GM21381 (cell line): ENCODE measurements at regions not wholly inside any gene's neighbourhood (a gene's known extent, or its start where the extent isn't known, plus 50 kb on each side); places are given as distances from the start of the nearest gene placed in this dataset.

Source experiments
- ATAC-seq: cut with Tn5 transposase; IDR thresholded peaks from one replicate; pipeline ENCODE4 v1.9.1; 2021; ENCODE audit warnings: mild to moderate bottlenecking, moderate library complexity; ENCODE audit not compliant: unreplicated experiment

DNA sequence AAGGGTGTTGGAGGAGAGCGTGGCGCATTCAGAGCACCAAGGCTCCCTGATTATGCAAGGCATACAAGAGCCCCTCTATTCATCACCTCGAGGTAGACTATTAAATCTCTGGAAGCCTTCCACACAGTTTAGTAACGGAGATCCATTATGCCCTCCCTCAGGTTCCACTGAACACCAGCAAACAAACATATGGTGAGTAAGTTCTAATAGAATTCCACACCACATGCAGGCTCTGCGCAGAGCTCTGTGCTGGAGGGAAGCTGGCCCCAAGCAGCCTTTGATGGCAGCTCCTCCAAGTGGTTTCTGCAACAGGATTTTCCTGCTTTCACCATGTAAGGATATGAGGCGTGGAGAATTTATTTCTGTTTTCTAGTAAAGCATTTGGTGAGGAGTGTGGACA lies 238.6 kb downstream of the C1D start:
- ATAC-seq, result no peak

DNA sequence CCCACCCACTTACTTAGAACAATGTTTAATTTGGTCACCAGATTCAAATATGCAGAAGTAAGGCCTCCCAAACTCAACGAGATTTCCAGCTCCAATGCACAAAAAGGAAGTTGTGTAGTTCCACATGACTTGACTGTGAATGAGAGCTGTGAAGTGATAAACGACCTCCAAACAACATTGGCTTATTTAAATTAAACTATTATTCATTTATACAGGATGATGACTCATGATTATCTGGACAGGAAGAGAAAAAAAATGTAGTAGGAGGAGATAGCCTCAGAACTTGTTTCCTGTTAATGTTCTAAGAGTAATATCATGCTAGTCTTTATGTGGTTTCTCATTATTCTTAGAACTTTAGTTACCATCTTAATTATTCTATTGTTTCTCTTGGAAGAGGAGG lies 237.3 kb downstream of the C1D start:
- ATAC-seq, result no peak

DNA sequence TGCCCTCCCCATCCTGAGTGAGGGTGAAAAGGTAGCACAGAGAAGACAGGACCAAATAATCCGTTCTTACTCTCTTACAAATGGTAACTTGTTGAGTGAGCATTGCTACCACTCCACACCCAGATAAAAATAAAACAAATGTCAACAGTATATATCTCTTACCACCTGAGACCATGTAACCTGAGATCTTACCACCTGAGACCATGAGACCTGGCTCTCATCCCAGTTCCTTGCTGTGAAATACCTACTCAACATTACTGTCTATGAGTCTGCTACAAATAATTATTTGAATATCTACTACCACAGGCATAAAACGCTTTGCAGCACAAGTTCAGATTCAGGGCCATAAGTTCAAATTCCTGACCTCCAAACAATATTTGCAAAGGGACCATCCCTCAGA lies 234.7 kb downstream of the C1D start:
- no peak for ATAC-seq

DNA sequence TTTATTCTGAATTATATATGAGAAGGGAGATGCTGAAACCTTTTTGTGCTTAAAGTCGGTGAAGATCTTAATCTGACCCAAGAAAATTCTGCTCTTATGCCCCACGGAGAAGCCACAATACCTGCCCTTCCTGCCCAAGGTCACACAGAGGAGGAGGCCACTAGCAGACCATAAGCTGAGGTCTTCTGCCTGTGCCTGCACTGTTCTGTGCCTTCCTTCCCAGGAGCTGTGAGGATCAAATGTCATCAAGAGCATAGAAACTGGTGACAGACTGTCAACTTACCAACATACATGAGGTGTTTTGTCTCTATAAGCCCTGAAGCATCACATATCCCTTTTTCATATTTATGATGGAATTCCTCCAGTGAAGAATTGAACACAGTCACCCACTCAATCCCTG lies 233.3 kb downstream of the C1D start:
- no peak for ATAC-seq

DNA sequence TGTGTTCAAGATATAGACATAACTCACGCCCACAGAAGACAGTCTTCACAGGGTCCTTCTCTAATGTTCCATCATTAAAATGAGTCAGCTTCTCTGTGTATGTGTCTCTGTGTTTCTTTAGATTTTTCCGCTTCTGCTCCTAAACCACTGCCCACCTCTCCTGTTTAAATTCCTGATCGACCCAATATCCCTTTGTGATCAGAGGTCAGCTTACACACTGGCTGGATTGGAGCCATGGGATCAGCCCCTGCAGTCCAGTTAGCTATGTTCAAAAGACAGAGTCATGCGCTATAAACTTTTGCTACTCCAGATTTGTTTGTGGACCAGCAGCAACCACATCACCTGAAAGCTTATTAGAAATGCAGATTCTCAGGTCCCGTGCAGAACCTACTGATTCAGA lies 229.2 kb downstream of the C1D start:
- ATAC-seq, result no peak

DNA sequence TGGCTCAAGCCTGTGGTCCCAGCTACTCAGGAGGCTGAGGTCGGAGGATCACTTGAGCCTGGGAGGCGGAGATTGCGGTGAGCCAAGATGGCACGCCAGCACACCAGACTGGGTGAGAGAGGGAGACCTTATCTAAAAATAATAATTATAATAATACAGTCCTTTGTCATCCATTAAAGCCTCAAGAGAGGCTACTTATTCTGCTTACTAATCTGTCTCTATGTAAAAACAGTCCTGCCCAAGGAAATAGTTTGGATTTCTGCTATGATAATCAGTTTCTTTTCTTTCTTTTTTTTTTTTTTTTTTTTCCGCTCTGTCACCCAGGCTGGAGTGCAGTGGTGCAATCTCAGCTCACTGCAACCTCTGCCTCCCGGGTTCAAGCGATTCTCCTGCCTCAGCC lies 228.3 kb downstream of the C1D start:
- no peak for ATAC-seq

DNA sequence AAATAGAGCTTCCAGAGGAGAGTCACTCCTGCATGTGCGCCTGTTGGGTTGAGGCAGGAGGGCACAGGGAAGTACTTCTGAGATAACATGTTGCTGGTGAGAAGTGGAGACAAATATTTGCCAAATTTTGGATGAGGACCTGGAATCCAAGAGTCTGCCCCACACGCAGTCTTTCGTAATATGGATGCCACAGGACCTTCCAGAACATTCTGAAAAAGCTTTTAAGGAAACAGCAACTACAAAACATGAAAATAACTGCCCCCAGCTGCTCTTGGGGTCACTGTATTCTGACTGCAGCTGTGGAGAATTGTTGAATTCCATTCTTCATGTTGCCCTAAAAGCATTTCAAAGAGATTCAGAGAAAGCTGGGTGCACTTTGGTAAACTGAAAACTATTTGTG lies 227.5 kb downstream of the C1D start:
- no peak for ATAC-seq

DNA sequence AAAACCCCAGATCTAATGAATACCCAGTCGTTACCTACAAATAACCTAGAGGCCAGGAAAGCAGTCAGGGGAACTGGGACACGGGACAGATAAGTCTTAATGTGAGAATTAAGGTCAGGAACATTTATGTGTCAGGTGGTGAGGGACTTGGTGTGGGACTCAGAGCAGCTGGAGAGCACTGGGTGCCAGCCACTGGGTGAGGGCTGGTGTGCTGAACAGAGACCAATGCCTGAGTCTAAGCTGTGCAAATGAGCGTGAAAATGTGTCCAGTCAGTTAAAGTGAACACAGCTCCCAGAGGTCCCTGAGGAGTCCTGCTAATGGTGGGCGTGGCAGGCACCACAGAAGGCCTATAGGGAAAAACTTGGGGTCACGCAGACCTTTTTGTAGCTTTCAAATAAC lies 225.9 kb downstream of the C1D start:
- ATAC-seq, result no peak

DNA sequence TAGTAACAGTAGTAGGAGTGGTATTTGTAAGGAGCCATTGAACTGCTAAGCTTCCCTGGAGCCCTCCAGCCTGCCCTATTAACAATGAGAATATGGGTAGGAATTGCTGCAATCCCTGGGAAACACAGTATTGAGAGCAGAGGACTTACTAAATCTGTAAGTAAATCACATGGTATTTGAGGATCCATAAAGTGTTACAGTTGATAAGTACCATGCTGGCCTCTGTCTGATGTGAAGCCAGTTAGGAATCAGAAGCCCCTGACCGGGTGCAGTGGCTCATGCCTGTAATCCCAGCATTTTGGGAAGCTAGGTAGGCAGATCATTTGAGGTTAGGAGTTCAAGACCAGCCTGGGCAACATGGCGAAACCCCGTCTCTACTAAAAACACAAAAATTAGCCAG lies 224.6 kb downstream of the C1D start:
- ATAC-seq, result no peak

DNA sequence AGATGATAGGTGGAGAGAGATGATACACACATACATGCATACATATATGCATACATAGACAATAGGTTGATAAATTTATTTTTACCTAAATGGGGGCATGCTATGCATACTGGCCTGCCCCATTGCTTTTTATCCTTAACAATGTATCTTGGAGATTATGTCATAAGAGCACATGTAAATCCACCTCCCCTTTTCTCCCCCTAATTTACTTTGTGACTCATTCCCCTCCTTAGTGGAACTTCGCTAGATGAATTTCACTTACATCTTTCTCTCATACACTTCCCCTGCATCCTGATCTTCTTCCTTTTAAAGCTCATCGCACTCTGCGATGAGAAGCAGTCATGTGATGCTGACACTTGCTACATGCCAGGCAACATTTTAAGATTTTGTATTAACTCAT lies 223.6 kb downstream of the C1D start:
- ATAC-seq, result no peak

DNA sequence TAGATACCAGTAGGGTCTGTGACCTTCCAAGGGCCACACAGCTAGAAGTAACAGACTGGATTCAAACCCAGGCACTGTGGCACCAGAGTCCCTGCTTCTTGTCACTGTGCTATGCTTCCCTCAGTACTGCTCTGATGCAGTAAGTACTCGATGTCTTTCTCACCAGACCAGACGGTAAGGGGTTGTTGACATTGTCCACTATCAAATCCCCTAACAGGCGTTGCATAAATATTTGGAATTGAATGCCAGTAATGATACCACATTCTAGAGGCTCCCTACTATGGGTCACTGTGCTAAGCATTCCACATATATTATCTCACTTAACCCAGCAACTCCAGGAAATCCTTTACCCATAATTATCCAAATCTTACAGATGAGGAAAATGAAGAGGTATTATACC lies 223.1 kb downstream of the C1D start:
- ATAC-seq, result no peak

DNA sequence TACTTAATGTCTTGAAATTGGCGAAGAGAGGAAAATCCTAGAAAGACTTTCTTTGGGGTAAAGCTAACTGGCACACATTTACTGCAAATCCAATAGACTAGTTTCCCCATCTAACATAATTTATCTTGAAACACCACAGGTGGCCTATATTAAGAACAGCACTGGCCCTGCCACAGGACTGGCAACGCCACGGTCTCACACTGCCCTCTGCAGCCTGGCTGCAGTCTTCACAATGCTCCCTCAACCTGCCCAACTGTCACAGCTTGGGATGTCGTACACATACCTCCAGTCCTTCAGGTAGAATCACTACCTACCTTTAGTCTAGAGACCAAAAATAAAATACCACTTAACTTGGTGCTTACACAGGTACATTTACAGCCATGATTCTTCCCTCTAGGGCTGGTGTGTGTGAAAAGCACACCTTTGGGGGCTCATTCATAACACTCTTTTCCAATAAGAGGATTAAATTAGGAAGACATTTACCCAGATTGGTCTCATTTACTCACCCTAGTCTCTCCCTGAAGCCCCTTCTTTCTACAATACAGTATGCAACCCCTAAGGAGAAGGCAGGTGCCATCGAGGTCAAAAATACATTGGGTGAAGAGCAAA lies 222.2 kb downstream of the C1D start:
- ATAC-seq, result no peak

DNA sequence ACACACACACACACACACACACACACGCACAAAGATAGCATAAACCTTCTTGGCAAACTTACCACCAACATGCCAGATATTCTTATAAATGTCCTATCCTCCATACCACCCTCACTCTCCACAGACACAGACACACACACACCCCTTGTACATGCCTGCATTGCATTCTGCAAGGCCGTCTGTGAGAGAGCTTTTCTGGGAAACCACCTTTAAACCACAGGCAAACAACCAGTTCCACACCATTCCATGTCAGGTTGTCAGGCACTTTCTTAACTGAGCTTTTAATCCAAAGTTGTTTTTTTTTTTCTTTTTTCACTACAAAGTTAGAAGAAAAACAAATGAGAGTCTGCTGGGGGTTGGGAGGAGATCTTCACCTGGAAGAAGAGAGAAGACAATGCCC lies 221.1 kb downstream of the C1D start:
- ATAC-seq, result no peak

DNA sequence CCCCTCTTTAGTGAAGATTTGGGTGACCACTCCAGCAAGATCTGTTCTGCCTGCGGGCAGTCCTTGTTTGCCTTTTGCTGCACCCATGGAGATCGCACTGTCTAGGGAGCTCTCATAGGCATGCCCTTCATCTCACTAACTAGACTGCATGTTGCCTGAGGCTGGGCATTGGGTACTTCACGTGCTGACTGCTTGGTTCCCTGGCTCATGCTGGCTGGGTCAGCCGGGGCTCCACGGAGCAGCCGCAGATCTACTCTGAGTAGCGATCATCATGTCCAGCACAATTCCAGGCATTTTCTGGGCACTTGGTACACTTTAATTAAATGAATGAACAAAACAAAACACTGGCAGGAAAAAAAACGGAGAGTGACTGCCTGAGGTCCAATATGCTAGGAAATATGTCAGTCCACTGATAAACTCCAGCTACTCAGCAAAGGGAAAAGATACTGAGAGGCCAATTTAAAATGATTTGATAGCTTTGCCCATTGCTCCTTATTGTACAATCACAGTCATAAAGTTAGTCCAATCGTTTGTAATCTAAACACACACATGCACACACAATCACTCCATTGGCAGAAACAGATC lies 220.3 kb downstream of the C1D start:
- ATAC-seq, result no peak

DNA sequence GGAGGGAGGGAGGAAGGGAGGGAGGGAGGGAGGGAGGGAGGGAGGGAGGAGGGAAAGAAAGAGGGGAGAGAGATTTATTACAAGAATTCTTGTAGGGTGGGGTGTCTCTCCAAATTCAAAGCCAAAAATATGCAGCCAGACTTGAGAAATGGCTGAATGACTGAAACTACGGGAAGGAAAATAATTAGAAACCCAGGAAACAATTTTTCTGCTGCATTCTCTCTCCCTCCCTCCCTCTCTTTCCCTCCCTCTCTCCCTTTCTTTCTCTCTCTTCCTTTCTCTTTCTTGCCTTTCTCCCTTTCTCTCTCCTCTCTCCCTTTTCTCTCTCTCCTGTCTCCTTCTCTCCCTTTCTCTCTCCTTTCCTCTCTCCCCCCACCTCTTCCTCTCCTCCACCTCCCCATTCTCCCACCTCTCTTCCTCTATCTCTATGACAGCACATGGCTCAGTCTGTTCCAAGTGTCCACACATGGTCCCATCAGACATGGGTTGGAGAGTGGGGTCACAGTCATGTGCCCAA lies 218.7 kb downstream of the C1D start:
- ATAC-seq, result no peak

DNA sequence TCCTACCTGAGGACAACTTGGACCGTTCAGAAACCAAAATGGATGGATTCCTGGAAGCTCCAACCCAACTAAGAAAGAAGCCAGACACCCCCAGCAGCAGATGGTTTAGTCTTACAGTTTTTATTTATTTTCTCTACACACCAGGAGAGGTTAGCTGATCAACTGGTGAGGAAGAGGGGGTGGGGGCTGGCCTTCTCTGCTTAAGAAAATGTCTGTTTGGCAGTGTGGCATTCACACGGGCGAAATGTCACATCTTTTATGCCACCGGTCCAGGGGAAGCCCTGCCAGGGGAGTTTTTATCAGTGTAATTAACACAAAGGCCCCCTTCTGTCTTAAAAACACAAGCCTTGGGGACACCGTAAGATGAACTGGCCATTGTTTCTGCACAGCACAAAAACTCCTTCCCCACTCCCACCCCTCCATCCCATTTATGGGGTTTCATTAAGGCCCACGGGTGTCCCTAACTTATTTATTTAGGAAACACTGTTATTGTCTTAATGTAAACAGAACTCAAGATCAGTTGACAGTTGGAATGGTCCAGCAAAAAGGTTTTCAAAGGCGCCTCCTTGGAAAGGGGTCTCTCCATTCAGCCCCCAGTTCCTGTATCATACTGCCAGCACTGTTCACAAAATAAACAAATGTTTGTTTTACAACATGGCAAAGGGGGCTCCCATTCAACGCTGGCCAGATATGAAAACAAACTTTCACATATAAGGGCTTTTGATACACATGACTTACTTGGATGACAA lies 217.0 kb downstream of the C1D start:
- no peak for ATAC-seq

DNA sequence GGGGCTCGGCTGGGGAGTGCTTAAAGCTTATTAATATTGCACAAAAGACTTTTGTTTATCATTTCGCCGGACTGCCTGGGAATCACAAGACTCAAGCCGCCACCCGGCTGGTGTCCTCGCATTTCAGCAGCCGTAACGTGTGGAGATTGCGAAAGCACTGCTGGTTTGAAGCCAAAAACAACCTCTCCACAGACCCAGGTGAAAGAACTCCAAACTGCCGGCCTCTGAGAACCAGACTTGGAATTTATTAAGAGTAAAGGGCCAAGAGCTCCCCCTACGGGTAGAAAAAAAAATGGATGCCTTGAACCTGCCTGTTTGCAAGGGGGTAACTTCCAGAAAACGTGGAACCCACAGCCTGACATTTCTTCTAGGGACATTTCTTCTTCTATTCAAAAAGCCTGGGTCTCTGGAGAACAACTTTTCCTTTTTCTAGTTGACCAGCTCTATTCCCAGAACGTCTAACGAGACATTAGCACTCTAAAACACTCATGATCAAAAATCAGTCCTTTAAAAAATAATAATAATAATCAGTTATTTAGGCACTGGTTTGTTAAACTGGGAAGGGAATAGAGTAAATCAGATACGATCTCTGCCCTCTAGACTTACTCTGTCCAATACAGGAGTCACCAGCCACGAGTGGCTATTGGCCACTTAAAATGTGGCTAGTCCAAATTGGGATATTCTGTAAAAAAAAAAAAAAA lies 216.3 kb downstream of the C1D start:
- ATAC-seq, result peak; percentile 52

DNA sequence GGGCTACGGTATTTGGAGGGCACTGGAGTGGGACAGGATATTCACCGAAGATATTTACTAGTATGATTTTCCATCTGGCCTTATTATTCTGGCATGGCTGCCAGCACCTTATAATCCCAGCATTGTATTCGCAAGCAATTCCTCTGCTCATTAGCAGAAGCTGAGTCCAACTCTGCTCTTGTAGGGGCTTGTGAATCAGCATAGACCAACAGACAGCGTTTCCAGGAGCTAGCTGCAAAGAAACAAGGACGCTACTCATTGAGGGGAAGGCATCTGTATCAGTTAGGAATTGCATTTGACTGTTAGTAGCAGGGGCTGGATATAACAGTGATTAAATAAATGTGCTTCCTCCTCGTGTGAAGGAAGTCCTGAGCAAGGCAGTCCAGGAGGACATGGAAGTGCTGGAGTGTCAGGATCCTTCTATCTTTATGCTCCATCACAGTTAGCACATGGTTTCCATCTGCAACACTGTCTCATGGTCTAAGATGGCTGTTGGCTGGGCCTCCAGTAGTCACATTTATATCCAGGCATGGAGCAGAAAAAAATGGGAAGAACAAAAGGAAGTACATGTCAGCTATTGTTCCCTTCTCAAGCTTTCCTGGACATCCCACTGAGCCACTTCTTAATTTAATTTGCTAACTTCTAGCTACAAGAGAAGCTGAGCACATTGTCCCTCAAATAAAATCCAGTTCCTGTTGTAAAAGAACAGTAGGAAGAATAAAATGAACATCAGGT lies 214.1 kb downstream of the C1D start:
- ATAC-seq, result no peak

DNA sequence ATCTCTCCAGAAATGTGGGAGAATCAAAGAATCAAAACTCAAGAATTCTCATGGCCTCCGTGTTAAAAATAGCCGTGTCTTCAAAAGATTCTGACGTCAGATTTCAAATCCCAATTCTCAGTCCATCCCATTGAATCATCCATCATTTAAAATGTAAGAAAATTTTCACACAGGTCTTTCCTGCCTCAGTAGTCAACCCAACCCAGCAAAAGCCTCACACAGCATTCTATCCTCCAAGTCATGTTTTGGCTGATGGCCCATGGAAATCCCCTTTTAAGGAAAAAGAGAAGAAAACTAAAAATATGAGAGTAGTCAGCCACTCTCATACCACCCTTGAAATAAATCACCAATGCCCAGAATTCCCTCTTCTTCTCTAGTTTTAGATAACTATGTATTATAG lies 211.8 kb downstream of the C1D start:
- ATAC-seq, result no peak

DNA sequence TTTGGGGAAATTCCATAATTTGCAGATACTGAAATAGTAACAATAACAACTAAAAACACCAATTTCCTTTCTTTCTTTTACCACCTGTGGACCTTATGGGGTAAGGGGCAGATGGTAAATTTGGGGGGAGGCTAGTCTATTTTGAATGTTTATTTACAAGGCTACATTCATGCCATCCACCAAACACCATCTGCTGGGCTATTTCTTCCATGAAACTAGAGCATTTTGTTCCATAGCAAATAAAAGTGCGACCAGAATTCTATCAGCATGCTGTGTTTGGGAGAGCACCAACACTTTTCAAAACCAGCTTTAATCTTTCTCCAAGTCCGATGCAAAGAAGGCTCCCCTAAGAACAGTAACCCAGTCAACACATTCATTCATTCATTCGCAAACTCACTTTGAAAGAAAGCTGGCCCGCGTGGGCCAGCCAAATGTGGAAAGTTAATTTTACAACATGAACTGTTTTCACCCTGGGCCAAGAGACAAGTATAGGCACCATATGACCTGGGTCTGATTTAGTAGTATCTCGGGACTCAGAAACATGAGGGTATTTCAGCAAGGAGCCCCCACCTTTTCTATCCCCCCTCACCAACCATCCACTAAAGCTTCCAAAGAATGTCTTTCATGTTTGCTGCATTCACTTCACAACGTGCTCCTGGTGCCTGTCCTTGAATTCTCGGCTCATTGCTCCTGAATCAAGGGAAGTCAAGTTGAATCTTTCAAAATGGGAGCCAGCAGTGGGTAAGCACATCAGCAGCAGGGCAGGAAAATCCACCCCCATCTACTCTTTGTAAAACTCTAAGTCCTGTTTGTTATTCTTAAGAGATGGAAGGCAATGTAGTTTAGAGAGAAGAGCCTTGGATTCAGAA lies 210.6 kb downstream of the C1D start:
- no peak for ATAC-seq
